Gastrocnemius medialis (tissue), 4 donors: ENCODE measurements at regions not wholly inside any gene's neighbourhood (a gene's known extent, or its start where the extent isn't known, plus 50 kb on each side); places are given as distances from the start of the nearest gene placed in this dataset.

Experiments used
- POLR2A ChIP-seq, 2 donors: fragments of 450-650 bp; IDR thresholded peaks; one replicate each; pipeline ENCODE4 v1.6.1; 2017; ENCODE audit warnings: antibody characterized with exemption in 2 of 2, mild to moderate bottlenecking in 2 of 2, moderate library complexity in 2 of 2
- TF ChIP-seq, protein P1 (sequence below), 5 experiments: fragments of 450-650 bp in 3 of 5; fragments of 200-600 bp in 2 of 5; sonication (generic) in 2 of 5; IDR thresholded peaks in 4 of 5; conservative IDR thresholded peaks in 1 of 5; 1 replicate in 4 of 5; 2 replicates in 1 of 5; pipeline ENCODE4 v1.5.1; 2016 to 2019; ENCODE audit warnings: antibody characterized with exemption in 5 of 5, mild to moderate bottlenecking in 3 of 5, moderate library complexity in 3 of 5

DNA sequence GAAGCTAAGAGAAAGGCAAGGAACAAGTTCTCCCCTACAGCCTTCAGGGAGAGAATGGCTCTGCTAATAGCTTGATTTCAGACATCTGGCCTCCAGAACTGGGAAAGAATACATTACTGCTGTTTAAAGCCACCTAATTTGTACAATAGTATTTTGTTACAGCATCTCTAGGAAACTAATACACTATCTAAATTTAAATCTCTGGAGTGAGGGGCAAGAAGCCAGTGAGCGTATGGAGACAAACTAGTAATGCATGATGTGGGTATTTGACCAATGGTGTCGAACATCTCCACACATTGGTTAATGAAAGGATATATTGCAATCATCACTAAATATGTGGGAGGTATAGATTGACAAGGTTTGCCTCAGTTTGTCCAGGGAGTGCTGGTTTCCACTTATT is 451.5 kb downstream of the EPM2A start:
- TF ChIP-seq, protein P1, sequence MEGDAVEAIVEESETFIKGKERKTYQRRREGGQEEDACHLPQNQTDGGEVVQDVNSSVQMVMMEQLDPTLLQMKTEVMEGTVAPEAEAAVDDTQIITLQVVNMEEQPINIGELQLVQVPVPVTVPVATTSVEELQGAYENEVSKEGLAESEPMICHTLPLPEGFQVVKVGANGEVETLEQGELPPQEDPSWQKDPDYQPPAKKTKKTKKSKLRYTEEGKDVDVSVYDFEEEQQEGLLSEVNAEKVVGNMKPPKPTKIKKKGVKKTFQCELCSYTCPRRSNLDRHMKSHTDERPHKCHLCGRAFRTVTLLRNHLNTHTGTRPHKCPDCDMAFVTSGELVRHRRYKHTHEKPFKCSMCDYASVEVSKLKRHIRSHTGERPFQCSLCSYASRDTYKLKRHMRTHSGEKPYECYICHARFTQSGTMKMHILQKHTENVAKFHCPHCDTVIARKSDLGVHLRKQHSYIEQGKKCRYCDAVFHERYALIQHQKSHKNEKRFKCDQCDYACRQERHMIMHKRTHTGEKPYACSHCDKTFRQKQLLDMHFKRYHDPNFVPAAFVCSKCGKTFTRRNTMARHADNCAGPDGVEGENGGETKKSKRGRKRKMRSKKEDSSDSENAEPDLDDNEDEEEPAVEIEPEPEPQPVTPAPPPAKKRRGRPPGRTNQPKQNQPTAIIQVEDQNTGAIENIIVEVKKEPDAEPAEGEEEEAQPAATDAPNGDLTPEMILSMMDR (IDR thresholded peaks at IDR 0.05 in 4 of 5, conservative IDR thresholded peaks at IDR 0.05 in 1 of 5): no peak
- no peak for TF ChIP-seq POLR2A (IDR thresholded peaks at IDR 0.05)
